ENCODE measurements at regions not wholly inside any gene's neighbourhood (a gene's known extent, or its start where the extent isn't known, plus 50 kb on each side); places are given as distances from the start of the nearest gene placed in this dataset.
"Not testable (repeated sequence)": the region's sequence is repeated elsewhere in the genome, so short reads cannot be mapped to it uniquely, and the experiment has no call there.

DNA sequence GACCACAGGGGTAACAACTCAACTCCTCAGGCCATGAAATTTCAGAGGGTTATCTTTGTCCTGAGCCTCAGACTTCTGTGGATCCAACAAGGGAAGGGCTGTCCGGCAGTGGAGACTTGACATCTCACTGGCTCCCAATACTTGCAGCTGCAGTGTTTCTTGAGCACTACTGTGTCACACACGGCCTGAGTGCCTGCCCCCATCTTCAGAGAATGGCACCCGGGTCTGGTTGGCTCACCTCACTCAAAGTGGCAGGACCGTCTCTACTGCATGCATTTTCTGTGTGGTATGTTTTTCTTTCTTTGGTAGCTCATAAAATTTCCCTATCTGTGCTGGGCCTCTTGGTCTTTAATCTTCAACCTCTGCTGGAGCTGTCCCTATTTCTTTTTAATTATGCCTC, 193.2 kb upstream of the PLGLB2 start:
- DNase-seq (ENCODE audit: low read depth), result not testable (repeated sequence)

DNA sequence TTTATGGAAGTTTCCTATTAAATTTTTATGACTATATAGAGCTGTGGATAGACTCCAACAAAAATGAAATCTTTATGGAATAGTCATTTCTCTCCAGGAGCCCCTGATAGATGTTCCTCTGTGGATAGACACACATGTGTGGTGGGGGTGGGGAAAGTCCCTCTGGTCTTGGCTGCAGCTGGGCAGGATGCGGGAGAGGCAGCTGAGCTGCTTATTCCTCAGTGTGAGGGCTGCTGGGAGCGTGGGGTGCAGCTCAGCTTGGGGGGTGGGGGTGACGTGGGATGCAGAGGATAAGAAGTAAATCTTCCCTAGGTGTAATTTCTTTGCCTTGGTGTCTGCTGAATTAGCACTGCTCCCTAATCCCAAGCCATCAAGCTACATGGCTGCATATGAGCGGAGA, 192.8 kb upstream of the PLGLB2 start:
- not testable (repeated sequence) for DNase-seq (ENCODE audit: low read depth); H3K4me3 ChIP-seq (ENCODE audit: low read depth, low read length)

More for the DNA sequence above, 193.2 kb upstream of the PLGLB2 start:
- H3K4me3 ChIP-seq (ENCODE audit: low read depth, low read length), result not testable (repeated sequence)

DNA sequence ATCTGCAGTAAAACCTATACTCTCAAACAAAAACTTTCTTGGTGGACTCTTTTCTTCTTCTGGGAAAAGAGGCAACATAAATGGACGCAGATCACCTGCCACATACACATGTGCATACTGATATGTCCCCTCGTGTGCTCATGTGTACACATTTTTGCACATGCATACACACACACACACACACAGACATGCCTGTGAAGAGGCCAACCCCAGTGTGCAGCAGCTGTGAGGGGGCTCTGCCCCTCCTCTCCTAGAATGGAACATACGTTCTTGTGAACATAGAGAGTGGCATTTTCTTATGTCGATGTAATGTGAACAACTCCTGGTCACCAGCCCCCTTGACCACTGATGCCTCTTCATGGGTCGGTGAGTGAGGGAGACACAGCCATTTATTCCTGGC, 188.9 kb upstream of the PLGLB2 start:
- not testable (repeated sequence) for H3K4me3 ChIP-seq (ENCODE audit: low read depth, low read length); DNase-seq (ENCODE audit: low read depth)

DNA sequence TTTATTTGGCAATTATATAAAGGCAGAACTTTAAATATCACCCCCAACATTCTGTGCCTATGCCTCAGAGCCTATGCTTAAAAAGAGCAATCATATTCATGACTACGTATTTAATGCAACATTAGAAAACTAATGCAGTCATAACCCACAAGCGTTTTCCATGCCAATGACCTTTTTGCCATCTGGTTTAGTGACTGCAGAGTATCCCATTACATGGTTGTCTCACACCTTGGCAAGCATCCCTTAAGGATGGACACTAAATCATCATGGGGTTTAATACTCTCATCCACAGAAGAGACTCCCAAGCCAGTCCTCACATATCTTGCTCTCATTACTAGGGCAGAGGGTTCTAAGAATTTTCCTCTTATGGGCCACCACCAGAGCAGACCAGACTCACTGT, 188.2 kb upstream of the PLGLB2 start:
- H3K4me3 ChIP-seq (ENCODE audit: low read depth, low read length); DNase-seq (ENCODE audit: low read depth): not testable (repeated sequence)

DNA sequence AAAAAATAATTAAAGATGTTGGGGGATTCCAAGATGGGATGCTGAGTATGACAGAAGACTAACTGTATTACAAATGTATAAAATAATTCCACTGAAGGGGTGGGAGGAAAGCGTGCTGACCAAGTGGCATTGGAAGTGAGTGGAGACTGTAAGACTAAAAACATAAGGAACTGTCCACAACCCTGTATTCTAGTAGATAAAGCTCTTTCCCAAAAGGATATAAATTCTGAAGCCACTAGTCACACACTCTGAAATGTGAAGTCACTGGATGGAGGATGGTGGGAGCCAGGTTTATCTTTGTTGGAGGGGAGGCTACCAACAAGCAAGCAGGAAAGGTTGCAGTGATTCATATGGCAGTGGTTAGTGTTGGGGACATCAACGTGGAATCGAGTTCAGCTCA, 182.8 kb upstream of the PLGLB2 start:
- not testable (repeated sequence) for DNase-seq (ENCODE audit: low read depth); H3K4me3 ChIP-seq (ENCODE audit: low read depth, low read length)

DNA sequence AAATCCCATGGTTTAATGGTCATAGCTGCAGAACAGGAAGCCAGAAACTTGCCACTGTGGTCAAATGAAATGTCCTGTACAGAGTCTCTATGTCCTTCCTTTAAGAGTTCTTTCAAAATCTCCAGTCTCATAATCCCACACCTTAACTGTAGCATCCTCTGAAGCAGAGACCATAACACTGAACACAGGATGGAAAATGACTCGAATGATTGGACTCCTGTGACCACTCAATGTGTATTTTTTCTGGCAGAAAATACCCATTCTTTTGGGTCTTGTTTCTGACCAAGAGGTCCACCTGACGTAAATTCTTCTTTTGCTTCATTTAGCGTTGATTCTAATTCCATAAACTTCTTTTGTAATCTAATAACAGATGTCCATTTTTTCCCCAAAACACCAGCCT, 181.4 kb upstream of the PLGLB2 start:
- not testable (repeated sequence) for DNase-seq (ENCODE audit: low read depth); H3K4me3 ChIP-seq (ENCODE audit: low read depth, low read length)

DNA sequence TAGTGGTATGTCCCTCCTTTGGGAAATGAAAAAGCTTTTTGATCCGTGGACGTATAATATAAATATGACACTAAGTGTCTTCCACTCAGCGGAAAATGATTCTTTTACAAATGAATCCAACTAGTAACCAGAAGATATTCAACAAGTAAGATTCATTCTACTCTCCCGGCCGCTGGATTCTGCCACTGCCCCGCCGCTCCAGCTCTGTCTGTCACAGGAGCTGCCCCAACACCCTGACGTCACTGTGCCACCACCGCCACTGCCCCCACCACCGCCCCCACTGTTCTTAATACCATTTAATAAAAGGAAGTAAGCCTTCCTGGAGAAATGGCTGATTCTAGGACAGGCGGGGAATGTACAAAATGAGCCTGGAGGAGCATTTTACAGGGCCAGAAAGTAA, 180.8 kb upstream of the PLGLB2 start:
- H3K4me3 ChIP-seq (ENCODE audit: low read depth, low read length); DNase-seq (ENCODE audit: low read depth): not testable (repeated sequence)

DNA sequence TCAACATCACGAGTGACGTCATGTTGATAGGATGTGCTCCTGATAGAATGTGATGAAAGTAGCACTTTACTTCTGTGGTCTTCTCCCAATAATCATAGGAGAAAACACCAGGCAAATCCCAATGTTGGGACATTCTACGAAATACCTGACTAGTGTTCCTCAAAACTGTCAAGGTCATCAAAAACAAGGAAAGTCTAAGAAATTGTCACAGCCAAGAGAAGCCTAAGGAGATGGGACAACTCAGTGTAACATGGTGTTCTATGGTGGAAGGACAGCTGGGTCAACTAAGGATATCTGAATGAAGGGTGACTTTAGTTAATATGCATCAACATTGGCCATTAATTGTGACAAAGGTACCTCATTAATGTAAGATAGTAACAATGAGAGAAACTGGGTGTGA, 180.0 kb upstream of the PLGLB2 start:
- not testable (repeated sequence) for H3K4me3 ChIP-seq (ENCODE audit: low read depth, low read length)

DNA sequence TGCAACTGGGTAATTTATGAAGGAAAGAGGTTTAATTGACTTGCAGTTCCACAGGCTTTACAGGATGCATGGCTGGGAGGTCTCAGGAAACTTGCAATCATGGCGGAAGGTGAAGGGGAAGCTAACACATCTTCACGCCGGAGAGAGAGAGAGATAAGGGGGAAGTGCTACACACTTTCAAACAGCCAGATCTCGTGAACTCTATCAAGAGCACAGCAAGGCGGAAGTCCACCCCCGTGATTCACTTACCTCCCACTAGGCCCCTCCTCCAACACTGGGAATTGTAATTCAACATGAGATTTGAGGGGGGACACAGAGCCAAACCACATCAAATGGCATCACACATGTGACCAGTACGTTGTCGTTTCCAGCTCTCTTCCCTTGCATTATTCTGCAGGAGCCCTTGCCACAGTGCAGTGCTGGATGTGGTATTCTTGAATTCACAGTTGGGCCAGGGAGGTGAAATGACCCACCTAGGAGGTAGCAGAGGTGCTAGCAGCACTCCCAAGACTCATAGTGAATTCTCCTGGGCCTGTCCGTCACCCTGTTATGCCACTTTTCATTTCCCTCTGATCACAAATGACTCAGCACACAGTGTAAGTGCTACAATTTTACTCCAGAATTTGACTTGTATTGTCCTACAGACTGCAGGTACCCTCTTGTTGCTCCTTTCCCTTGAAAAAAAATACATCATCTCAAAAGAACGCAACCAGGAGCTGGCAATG, 179.2 kb upstream of the PLGLB2 start:
- H3K4me3 ChIP-seq (ENCODE audit: low read depth, low read length); DNase-seq (ENCODE audit: low read depth): not testable (repeated sequence)

More for the DNA sequence above, 180.0 kb upstream of the PLGLB2 start:
- DNase-seq (ENCODE audit: low read depth), result not testable (repeated sequence)

DNA sequence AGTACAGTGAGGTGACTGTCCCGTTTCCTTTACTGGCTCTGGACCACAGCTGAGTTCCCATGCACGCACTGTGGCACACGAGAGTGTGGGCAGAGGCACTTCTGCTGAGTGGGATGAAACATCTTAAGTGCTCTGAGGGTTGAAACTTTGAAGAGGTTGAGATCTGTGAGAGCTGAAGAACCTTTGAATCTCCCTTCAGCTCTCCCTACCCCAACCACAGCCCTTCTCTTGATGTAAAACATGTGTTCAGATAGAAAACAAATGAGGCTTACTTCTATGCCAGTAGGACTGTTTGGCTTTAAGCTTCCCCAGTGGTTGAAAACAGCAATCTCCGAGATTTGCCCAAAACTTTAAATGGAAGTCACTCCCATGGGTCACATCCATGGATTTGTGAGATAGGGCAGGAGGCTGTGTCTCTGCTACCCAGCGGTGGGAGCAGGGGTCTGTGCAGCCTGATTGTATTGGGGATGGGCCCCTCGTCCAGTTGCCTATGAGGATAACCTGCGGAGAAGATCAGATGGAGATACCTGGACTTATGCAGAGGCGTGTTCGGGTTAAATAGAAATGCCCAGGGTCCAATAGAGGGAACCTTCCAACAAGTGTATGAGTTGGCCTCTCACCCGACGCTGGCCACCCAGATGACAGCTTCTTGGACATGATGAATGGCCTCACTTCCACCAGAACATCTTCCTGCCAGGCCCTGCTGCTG, 178.0 kb upstream of the PLGLB2 start:
- H3K4me3 ChIP-seq (ENCODE audit: low read depth, low read length); DNase-seq (ENCODE audit: low read depth): not testable (repeated sequence)

DNA sequence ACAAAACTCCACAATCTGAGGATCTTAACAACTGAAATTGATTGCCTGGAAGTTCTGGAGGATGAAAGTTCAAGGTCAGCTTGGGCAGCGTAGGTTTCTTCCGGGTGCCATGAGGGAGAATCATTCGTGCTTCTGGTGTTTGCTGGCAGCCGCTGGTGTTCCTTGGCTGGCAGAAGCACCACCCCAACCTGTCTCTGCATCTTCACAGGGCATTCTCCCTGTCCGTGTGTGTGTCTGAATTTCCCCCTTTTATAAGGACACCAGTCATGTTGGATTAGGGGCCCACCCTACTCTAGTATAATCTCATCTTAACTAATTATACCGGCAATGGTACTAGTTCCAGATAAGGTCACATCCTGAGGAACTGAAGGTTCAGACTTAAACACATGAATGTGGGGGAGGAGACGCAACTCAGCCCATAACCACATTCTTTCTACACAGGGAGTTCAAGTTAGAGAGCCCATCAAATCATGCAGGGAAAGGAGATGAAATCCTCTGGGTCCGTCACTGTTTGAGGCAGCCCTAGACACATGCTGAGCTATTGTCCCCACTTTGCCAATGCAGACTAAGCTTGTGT, 175.9 kb upstream of the PLGLB2 start:
- not testable (repeated sequence) for H3K4me3 ChIP-seq (ENCODE audit: low read depth, low read length); DNase-seq (ENCODE audit: low read depth)

DNA sequence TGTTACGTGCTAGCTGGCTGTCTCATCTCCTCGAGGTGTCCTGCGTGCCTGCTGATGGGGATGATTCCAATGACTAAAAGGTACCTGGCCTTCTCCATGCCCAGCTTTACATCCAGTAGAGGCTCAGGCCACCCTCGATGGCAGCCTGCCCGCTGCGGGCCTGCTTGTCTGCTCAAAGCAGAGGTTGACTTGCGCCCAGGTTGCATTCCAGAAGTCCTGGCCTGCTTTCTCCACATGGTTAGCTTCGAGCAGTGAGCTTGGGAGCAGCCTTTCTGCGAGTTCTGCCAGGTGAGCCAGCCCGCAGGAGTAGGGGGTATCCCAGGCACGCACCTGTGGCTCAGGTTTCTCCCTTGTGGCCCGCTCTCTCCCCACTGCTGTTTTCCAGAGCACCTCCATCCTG, 175.0 kb upstream of the PLGLB2 start:
- H3K4me3 ChIP-seq (ENCODE audit: low read depth, low read length); DNase-seq (ENCODE audit: low read depth): not testable (repeated sequence)

DNA sequence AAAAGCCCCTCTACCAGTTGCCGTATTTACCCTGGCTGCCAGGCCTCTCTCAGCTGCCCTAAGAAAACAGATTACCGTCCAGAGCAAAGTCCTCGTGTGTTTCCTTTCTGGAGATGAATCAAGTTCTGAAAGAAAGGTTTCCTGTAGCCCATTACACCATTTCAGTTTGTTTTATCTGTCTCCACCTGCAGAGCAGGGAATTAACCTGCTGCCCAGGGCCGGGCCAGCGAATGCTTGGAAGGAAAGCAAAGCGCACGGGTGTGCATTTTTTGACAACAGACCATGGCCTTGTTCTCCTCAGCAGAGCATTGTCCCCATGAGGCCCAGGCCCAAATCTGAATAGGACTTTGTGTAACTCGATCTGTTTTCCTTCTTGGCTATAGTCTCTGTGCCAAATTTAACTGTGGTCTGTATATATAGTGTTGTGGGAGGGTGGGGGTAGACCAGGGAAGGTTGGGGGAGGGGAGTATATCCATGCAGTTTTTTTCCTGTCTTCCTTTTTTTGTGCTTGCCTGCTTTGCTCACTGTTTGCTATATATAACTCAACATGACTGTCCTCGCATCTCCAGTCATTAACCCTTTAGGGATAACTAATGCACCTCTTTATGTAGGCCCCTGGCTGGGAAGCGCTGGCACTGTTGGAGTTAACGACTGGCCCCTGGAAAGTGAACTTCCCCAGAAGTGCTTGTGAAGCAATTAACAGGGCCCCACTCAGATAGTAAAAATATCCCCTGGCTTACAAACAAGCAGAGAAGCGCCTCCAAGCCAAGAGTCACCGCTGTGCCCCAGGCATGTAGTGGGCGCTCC, 174.3 kb upstream of the PLGLB2 start:
- H3K4me3 ChIP-seq (ENCODE audit: low read depth, low read length); DNase-seq (ENCODE audit: low read depth): not testable (repeated sequence)

DNA sequence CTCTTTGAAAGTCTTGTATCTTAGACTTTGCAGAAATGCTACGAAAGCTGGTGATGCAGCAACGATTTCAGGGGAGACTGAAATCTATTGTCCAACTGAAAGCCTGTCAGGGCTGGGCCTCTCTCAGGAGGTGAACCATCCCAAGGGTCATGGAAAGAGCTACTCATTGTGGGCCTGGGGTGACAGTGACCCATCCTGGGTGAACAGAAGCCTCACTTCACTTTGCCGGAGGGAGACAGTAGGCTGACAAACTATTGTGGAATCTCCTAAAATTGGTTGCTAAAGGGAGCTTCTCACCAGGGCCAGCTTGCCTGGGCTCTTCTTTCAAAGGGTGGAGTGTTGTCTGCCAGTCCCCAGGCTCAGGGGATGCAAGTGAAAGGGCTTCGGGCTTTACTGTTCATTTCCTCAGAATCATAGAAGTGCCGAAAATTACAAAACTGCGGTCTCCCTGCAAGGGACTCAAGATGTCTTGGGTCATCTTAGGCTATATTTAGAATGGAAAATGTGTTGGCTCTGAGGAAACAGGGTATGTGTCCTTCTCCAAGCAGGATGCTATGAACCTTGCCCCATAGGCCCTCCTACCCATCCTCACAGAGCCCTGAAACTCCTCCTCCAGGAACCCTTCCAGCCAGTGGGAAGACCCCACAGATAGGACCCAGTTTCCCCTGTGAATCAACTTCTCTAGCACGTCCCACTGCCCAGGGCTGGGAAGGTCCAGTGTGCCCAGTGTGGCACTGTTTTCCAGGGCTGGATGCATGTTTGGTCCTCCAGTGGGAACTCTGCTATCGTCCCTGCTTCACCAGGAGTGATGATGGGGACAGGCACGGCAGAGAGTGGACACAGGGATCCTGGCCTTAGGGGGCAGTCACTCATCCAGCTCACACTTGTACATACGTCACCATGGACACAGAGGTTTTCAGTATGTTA, 173.4 kb upstream of the PLGLB2 start:
- DNase-seq (ENCODE audit: low read depth); H3K4me3 ChIP-seq (ENCODE audit: low read depth, low read length): not testable (repeated sequence)

DNA sequence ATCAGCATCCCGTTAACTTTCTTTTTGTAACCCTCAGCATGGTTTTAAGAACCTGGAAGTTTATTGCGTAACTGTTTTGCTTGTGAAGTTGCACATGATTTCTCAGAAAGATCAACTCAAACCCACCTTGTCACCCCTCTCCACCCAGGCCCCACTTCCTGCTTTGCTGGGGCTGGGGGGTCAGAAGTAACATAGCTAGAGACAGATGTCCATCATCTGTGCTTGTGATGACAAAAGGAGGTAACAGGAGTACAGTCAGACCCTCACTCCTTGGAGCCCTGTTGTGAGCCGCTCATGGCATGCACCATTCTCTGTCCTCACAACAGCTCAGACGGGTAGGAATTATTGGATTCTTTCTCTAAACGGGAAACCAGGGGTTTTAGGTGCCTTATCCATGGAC, 172.7 kb upstream of the PLGLB2 start:
- DNase-seq (ENCODE audit: low read depth), result peak; percentile 10
- H3K4me3 ChIP-seq (ENCODE audit: low read depth, low read length), result not testable (repeated sequence)

DNA sequence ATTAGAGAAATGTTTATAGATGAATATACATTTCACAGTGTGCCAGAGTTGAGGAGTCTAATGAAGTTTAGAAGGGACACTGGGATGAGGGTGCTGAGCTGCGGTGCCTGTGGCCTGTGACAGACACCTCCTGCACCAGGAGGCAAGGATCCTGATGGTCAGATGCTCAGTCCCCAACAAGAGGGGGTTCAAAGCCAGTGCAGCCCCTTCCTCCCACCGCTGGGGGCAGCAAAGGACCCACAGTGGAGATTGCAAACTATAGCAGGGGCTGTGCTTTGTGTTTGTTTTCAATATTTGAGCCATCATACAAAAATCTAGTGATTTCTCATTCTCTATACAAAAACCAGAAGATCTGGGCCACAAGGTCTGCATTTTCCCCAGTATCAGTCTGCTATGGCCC, 170.5 kb upstream of the PLGLB2 start:
- DNase-seq (ENCODE audit: low read depth), result not testable (repeated sequence)

DNA sequence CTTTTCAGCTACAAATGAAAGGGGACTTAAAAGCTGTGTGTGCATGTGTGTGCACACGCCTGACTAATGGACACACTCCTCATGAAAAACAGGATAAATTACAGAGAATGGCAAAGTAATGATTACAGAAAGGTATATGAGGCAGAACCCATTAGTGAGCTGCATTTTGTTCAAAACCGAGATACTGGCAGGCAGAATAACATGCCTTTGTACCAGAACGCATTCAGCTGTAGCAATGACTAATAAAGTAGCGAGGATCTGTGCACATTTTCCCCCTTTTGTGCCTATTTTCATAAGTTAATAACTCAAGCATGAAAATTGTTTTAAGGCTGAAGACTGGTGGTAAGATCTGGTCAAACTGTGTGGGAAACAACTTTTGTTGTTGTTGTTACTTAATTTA, 165.7 kb upstream of the PLGLB2 start:
- not testable (repeated sequence) for DNase-seq (ENCODE audit: low read depth); H3K4me3 ChIP-seq (ENCODE audit: low read depth, low read length)

More for the DNA sequence above, 170.5 kb upstream of the PLGLB2 start:
- not testable (repeated sequence) for H3K4me3 ChIP-seq (ENCODE audit: low read depth, low read length)

DNA sequence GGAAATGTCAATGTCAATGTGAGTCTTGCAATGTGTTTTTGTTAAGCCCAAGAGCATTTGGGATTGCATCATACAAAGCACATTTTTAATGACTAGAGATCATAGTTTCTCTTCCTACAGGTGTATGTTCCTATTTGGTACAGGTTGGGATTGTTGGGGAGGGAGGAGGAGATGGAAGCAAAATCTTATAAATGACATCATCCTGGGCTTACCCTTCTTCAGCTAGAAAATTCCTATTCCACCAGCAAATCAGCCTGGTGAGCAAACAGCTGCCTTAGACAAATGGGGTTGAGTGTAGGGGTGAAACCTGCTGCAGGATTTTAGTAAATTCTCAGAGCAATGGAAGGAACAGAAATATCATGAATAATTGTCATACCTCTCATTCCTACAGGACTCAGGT, 165.3 kb upstream of the PLGLB2 start:
- H3K4me3 ChIP-seq (ENCODE audit: low read depth, low read length); DNase-seq (ENCODE audit: low read depth): not testable (repeated sequence)
